GM23338 (cell line): ENCODE measurements at regions not wholly inside any gene's neighbourhood (a gene's known extent, or its start where the extent isn't known, plus 50 kb on each side); places are given as distances from the start of the nearest gene placed in this dataset.
A peak's percentile ranks its signal among the peaks of the same experiment; 100 is the strongest.

Source experiments
- ATAC-seq: fragments of 200-7000 bp; cut with Tn5 transposase; 3 replicates; pipeline ENCODE4 v1.9.1; 2020
- DNase-seq: peaks from one replicate; pipeline ENCODE4 v3.0.0-alpha.2; 2015; ENCODE audit warnings: low spot score
- H2AFZ ChIP-seq: fragments of 200-600 bp; sonication (generic); 2 replicates; pipeline ENCODE4 v1.8.0; 2016; ENCODE audit warnings: antibody characterized with exemption, mild to moderate bottlenecking, moderate library complexity
- H3F3A ChIP-seq: fragments of 200-600 bp; sonication (generic); replicated peaks from 2 replicates; pipeline ENCODE4 v1.8.0; 2017; ENCODE audit warnings: antibody characterized with exemption, mixed run types, low read depth
- H3K27ac ChIP-seq: fragments of 200-600 bp; sonication (generic); 2 replicates; pipeline ENCODE4 v1.6.1; 2016; ENCODE audit warnings: low read depth
- H3K27me3 ChIP-seq: fragments of 200-600 bp; sonication (generic); 2 replicates; pipeline ENCODE4 v1.8.0; 2016; ENCODE audit warnings: mild to moderate bottlenecking, mixed run types, moderate library complexity; ENCODE audit not compliant: insufficient read depth
- H3K36me3 ChIP-seq: fragments of 200-600 bp; sonication (generic); 2 replicates; pipeline ENCODE4 v1.8.0; 2016; ENCODE audit warnings: mild to moderate bottlenecking; ENCODE audit not compliant: insufficient read depth
- H3K4me1 ChIP-seq: fragments of 200-600 bp; sonication (generic); 2 replicates; pipeline ENCODE4 v1.8.0; 2016; ENCODE audit warnings: mild to moderate bottlenecking, moderate library complexity; ENCODE audit not compliant: insufficient read depth
- H3K4me2 ChIP-seq: fragments of 200-600 bp; sonication (generic); 2 replicates; pipeline ENCODE4 v1.7.1; 2017; ENCODE audit warnings: mixed run types
- H3K4me3 ChIP-seq: fragments of 200-600 bp; sonication (generic); 2 replicates; pipeline ENCODE4 v1.6.1; 2016; ENCODE audit warnings: mixed run types
- H3K79me2 ChIP-seq: fragments of 200-600 bp; sonication (generic); replicated peaks from 2 replicates; pipeline ENCODE4 v1.8.0; 2017; ENCODE audit warnings: mild to moderate bottlenecking; ENCODE audit not compliant: insufficient read depth
- H3K9me2 ChIP-seq: fragments of 200-600 bp; sonication (generic); 2 replicates; pipeline ENCODE4 v1.8.0; 2017; ENCODE audit not compliant: insufficient read depth
- H4K20me1 ChIP-seq: fragments of 200-600 bp; sonication (generic); replicated peaks from 2 replicates; pipeline ENCODE4 v1.8.0; 2017; ENCODE audit warnings: mild to moderate bottlenecking; ENCODE audit not compliant: insufficient read depth
- H3K27ac Mint-ChIP-seq: 2 replicates; pipeline ENCODE4 v1.8.0; 2020; ENCODE audit warnings: inconsistent platforms, mild to moderate bottlenecking, moderate library complexity, mixed read lengths
- H3K27me3 Mint-ChIP-seq: 3 replicates; pipeline ENCODE4 v1.8.0; 2022; ENCODE audit warnings: low read depth, mild to moderate bottlenecking, moderate library complexity, mixed read lengths, inconsistent platforms; ENCODE audit not compliant: insufficient read depth, poor library complexity
- H3K36me3 Mint-ChIP-seq: 3 replicates; pipeline ENCODE4 v1.8.0; 2021; ENCODE audit warnings: low read depth, mild to moderate bottlenecking, inconsistent platforms, moderate library complexity, mixed read lengths
- H3K4me1 Mint-ChIP-seq: 3 replicates; pipeline ENCODE4 v1.8.0; 2020; ENCODE audit warnings: mild to moderate bottlenecking, inconsistent platforms, mixed read lengths
- H3K4me3 Mint-ChIP-seq: 3 replicates; pipeline ENCODE4 v1.8.0; 2021; ENCODE audit warnings: moderate library complexity, mild to moderate bottlenecking, inconsistent platforms, mixed read lengths
- H3K9me3 Mint-ChIP-seq: 3 replicates; pipeline ENCODE4 v1.8.0; 2020; ENCODE audit warnings: moderate library complexity, mild to moderate bottlenecking, inconsistent platforms, mixed read lengths
- CREB1 ChIP-seq: fragments of 250-450 bp; sonication (Bioruptor Pico); IDR thresholded peaks from 2 replicates; pipeline ENCODE4 v1.5.0; 2020; ENCODE audit warnings: low read depth, mild to moderate bottlenecking, moderate library complexity
- EZH2phosphoT487 ChIP-seq: fragments of 200-600 bp; sonication (generic); IDR thresholded peaks from one replicate; pipeline ENCODE4 v1.8.1; 2018; ENCODE audit warnings: antibody characterized with exemption; ENCODE audit not compliant: unreplicated experiment
- JUNB ChIP-seq: IDR thresholded peaks from one replicate; pipeline ENCODE4 v1.6.1; 2016; ENCODE audit warnings: antibody characterized with exemption; ENCODE audit not compliant: unreplicated experiment
- NANOG ChIP-seq: IDR thresholded peaks from 2 replicates; pipeline ENCODE4 v1.6.1; 2016; ENCODE audit warnings: antibody characterized with exemption, borderline replicate concordance
- POLR2AphosphoS5 ChIP-seq: IDR thresholded peaks from 2 replicates; pipeline ENCODE4 v1.6.1; 2016; ENCODE audit warnings: antibody characterized with exemption, low read depth
- STAT1 ChIP-seq: IDR thresholded peaks from one replicate; pipeline ENCODE4 v1.6.1; 2016; ENCODE audit warnings: antibody characterized with exemption; ENCODE audit not compliant: unreplicated experiment
- ZNF114 ChIP-seq: fragments of 250-450 bp; sonication (Bioruptor Pico); IDR thresholded peaks from 2 replicates; pipeline ENCODE4 v1.5.0; 2020; ENCODE audit warnings: mild to moderate bottlenecking, moderate library complexity
- ZNF331 ChIP-seq: fragments of 250-450 bp; sonication (Bioruptor Pico); IDR thresholded peaks from 2 replicates; pipeline ENCODE4 v1.5.0; 2020; ENCODE audit warnings: low read depth, mild to moderate bottlenecking, moderate library complexity
- TF ChIP-seq, protein P1 (sequence below): IDR thresholded peaks from one replicate; pipeline ENCODE4 v1.6.1; 2018; ENCODE audit warnings: antibody characterized with exemption; ENCODE audit not compliant: unreplicated experiment
- TF ChIP-seq, protein P2 (sequence below), 2 experiments: fragments of 200-600 bp in 1 of 2; sonication (generic) in 1 of 2; conservative IDR thresholded peaks; 2 replicates each; pipeline versions ENCODE4 v1.5.1 to v1.6.1; 2016 to 2017; ENCODE audit warnings: antibody characterized with exemption in 2 of 2, low read depth in 2 of 2, mild to moderate bottlenecking in 2 of 2, moderate library complexity in 1 of 2
- TF ChIP-seq, protein P3 (sequence below): IDR thresholded peaks from 2 replicates; pipeline ENCODE4 v1.6.1; 2016; ENCODE audit warnings: antibody characterized with exemption

DNA sequence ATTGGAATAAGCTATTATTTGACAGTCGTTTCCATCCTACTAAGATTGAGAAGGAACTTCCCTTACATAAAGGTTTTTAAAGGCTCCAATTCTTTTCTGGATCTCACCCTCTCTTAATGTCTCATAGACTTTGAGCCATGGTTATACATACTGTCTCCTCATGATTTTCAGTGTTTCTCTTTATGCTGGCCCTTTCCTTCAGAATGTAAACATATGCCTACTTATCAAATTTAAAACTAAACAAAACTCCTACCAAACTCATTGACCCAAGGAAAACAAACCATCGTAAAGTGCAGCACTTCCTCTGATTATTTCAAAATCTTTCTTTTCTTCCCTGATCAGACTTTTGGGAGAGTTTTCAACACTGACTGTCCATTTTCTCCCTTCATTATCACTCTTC is 163.4 kb upstream of the DPYD start:
- Histone ChIP-seq H3K79me2 (no peaks in the 10 kb centered on the region), H3K27me3 (no peaks in the 10 kb centered on the region), H3K4me1 (peaks cover 17% of the 10 kb centered on the region; the same call in 1 of the 2 replicates), H3K4me3 (no peak overlapping the region), H3F3A (no peaks in the 10 kb centered on the region), H3K36me3 (no peaks in the 10 kb centered on the region), H3K4me2 (no peak overlapping the region), H3K9me2 (no peaks in the 10 kb centered on the region), H3K27ac (no peak overlapping the region), H2AFZ (peak overlapping the region; percentile 72), H4K20me1 (no peaks in the 10 kb centered on the region)
- no peak overlapping the region for H3K4me3 Mint-ChIP-seq
- no peaks in the 10 kb centered on the region for H3K9me3 Mint-ChIP-seq
- H3K27me3 Mint-ChIP-seq = peaks cover 1% of the 10 kb centered on the region
- peaks cover 27% of the 10 kb centered on the region for H3K4me1 Mint-ChIP-seq
- peak overlapping the region; percentile 28; the same call in 1 of the 2 replicates for H3K27ac Mint-ChIP-seq
- ATAC-seq = no peak
- no peaks in the 10 kb centered on the region for H3K36me3 Mint-ChIP-seq
- TF ChIP-seq NANOG (no peak), CREB1 (CRISPR knock-in tag) (no peak), EZH2phosphoT487 (no peak), JUNB (no peak), ZNF114 (CRISPR knock-in tag) (no peak), POLR2AphosphoS5 (no peak), ZNF331 (CRISPR knock-in tag) (no peak), STAT1 (no peak)
- TF ChIP-seq, protein P1, sequence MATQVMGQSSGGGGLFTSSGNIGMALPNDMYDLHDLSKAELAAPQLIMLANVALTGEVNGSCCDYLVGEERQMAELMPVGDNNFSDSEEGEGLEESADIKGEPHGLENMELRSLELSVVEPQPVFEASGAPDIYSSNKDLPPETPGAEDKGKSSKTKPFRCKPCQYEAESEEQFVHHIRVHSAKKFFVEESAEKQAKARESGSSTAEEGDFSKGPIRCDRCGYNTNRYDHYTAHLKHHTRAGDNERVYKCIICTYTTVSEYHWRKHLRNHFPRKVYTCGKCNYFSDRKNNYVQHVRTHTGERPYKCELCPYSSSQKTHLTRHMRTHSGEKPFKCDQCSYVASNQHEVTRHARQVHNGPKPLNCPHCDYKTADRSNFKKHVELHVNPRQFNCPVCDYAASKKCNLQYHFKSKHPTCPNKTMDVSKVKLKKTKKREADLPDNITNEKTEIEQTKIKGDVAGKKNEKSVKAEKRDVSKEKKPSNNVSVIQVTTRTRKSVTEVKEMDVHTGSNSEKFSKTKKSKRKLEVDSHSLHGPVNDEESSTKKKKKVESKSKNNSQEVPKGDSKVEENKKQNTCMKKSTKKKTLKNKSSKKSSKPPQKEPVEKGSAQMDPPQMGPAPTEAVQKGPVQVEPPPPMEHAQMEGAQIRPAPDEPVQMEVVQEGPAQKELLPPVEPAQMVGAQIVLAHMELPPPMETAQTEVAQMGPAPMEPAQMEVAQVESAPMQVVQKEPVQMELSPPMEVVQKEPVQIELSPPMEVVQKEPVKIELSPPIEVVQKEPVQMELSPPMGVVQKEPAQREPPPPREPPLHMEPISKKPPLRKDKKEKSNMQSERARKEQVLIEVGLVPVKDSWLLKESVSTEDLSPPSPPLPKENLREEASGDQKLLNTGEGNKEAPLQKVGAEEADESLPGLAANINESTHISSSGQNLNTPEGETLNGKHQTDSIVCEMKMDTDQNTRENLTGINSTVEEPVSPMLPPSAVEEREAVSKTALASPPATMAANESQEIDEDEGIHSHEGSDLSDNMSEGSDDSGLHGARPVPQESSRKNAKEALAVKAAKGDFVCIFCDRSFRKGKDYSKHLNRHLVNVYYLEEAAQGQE = no peak
- TF ChIP-seq, protein P2, sequence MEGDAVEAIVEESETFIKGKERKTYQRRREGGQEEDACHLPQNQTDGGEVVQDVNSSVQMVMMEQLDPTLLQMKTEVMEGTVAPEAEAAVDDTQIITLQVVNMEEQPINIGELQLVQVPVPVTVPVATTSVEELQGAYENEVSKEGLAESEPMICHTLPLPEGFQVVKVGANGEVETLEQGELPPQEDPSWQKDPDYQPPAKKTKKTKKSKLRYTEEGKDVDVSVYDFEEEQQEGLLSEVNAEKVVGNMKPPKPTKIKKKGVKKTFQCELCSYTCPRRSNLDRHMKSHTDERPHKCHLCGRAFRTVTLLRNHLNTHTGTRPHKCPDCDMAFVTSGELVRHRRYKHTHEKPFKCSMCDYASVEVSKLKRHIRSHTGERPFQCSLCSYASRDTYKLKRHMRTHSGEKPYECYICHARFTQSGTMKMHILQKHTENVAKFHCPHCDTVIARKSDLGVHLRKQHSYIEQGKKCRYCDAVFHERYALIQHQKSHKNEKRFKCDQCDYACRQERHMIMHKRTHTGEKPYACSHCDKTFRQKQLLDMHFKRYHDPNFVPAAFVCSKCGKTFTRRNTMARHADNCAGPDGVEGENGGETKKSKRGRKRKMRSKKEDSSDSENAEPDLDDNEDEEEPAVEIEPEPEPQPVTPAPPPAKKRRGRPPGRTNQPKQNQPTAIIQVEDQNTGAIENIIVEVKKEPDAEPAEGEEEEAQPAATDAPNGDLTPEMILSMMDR (conservative IDR thresholded peaks at IDR 0.05; ENCODE audit: low read depth in 2 of 2) = no peak
- no peak for DNase-seq

DNA sequence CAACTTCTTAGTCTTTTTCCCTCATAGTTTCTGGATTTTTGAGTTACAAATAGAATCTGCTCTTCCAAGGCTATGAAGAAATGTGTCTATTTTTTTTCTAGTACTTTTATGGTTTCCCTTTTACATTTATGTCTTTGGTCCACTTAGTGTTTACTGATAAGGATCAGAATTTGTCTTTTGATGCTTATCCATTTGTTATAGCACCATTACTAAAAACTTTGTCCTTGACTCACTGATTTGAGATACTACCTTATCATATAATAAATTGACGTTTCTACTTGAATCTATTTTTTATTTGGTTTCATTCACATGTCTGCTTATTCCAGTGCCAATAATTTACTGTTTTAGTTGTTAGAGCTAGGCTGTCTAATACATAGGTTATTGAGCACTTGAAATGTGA is 161.1 kb upstream of the DPYD start:
- H3K4me1 ChIP-seq = peaks cover 12% of the 10 kb centered on the region; the same call in 1 of the 2 replicates
- no peak overlapping the region for H3K4me2 ChIP-seq
- no peaks in the 10 kb centered on the region for H3K27me3 ChIP-seq
- H3K4me3 ChIP-seq = no peak overlapping the region
- no peaks in the 10 kb centered on the region for H4K20me1 ChIP-seq
- no peaks in the 10 kb centered on the region for H3K79me2 ChIP-seq
- no peaks in the 10 kb centered on the region for H3K36me3 Mint-ChIP-seq
- peaks cover 1% of the 10 kb centered on the region for H3K27me3 Mint-ChIP-seq
- H3F3A ChIP-seq = no peaks in the 10 kb centered on the region
- no peaks in the 10 kb centered on the region for H3K36me3 ChIP-seq
- TF ChIP-seq CREB1 (CRISPR knock-in tag) (no peak), ZNF114 (CRISPR knock-in tag) (no peak), NANOG (no peak)
- TF ChIP-seq, protein P3, sequence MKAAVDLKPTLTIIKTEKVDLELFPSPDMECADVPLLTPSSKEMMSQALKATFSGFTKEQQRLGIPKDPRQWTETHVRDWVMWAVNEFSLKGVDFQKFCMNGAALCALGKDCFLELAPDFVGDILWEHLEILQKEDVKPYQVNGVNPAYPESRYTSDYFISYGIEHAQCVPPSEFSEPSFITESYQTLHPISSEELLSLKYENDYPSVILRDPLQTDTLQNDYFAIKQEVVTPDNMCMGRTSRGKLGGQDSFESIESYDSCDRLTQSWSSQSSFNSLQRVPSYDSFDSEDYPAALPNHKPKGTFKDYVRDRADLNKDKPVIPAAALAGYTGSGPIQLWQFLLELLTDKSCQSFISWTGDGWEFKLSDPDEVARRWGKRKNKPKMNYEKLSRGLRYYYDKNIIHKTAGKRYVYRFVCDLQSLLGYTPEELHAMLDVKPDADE = no peak
- no peak overlapping the region for H3K27ac Mint-ChIP-seq
- H2AFZ ChIP-seq = no peak overlapping the region
- DNase-seq (no peak), ATAC-seq (no peak)
- H3K4me3 Mint-ChIP-seq = no peak overlapping the region
- peaks cover 20% of the 10 kb centered on the region for H3K4me1 Mint-ChIP-seq
- no peaks in the 10 kb centered on the region for H3K9me3 Mint-ChIP-seq
- H3K9me2 ChIP-seq = no peaks in the 10 kb centered on the region
- no peak overlapping the region for H3K27ac ChIP-seq
